ENCODE measurements at regions not wholly inside any gene's neighbourhood (a gene's known extent, or its start where the extent isn't known, plus 50 kb on each side); places are given as distances from the start of the nearest gene placed in this dataset.

GRCh38 chr3:194032828-194033435 lies 103.0 kb upstream of the HES1 start:
- no peak overlapping the region for H3K4me3 ChIP-seq (replicated peaks in 1 of 2; ENCODE audit: low read depth in 1 of 2, low read length in 2 of 2)
- H3K9me2 ChIP-seq (ENCODE audit: insufficient read depth), result no peaks in the 10 kb centered on the region
- no peak overlapping the region for H2AFZ ChIP-seq (ENCODE audit: low read depth, low read length, poor library complexity, severe bottlenecking)
- no peaks in the 10 kb centered on the region for H4K20me1 ChIP-seq (ENCODE audit: insufficient read depth)
- ATAC-seq, result no peak
- no peaks in the 10 kb centered on the region for H3K27me3 ChIP-seq (ENCODE audit: insufficient read depth, low read length)
- no peak overlapping the region for H3K27ac ChIP-seq (ENCODE audit: low read depth, low read length)
- CTCF ChIA-PET, result no interaction called here
- no peaks in the 10 kb centered on the region for H3K36me3 ChIP-seq (ENCODE audit: control insufficient read depth in 1 of 2, insufficient read depth in 2 of 2, low read length in 2 of 2)
- no peak overlapping the region for H3K9ac ChIP-seq (ENCODE audit: low read length)
- no peak overlapping the region for H3K4me2 ChIP-seq (ENCODE audit: low read length)
- TF ChIP-seq SRF (IDR thresholded peaks at IDR 0.05; ENCODE audit: low read depth), result no peak
- no peak for TF ChIP-seq SIN3A (IDR thresholded peaks at IDR 0.05; ENCODE audit: low read depth)
- no peak for TF ChIP-seq CBX3 (IDR thresholded peaks at IDR 0.05; ENCODE audit: low read depth)
- no peak for TF ChIP-seq JUND (IDR thresholded peaks at IDR 0.05)
- TF ChIP-seq ATF3 (IDR thresholded peaks at IDR 0.05), result no peak
- TF ChIP-seq ZNF274 (IDR thresholded peaks at IDR 0.05; ENCODE audit: low read depth, low read length), result no peak
- TF ChIP-seq SP1 (IDR thresholded peaks at IDR 0.05; ENCODE audit: low read depth), result no peak
- TF ChIP-seq ZFX (IDR thresholded peaks at IDR 0.05), result no peak
- no peak for TF ChIP-seq CEBPB (IDR thresholded peaks at IDR 0.05; ENCODE audit: low read depth)
- TF ChIP-seq ELF1 (IDR thresholded peaks at IDR 0.05; ENCODE audit: borderline replicate concordance, low read depth), result no peak
- no peak for TF ChIP-seq POLR2A (IDR thresholded peaks at IDR 0.05; ENCODE audit: borderline replicate concordance, extremely low read depth, insufficient read depth, insufficient read length)
- DNase-seq (ENCODE audit: low read depth, low spot score), result no peak
- BruUV-seq (replicated peaks), result no TSS peak
- peaks cover 0 to 17% of the 10 kb centered on the region in 2 experiments; a peak in 2 of 4 replicates for H3K4me1 ChIP-seq (ENCODE audit: control insufficient read depth in 1 of 2, insufficient read depth in 2 of 2, low read length in 2 of 2)
- intact Hi-C loops (cut with micrococcal nuclease), result no loop called here
- RAD21 ChIA-PET (ENCODE audit: low non-redundant PET in 1 of 2, low total read pairs in 2 of 2, uncharacterized antibody in 2 of 2, unreplicated experiment in 2 of 2), result no interaction called here
- H3K9me3 ChIP-seq (ENCODE audit: control insufficient read depth in 1 of 2, insufficient read depth in 1 of 2, low read depth in 1 of 2, low read length in 2 of 2), result no peaks in the 10 kb centered on the region
- no peaks in the 10 kb centered on the region for H3K79me2 ChIP-seq (ENCODE audit: insufficient read depth, low read length)
- POLR2A ChIA-PET, result no interaction called here
